ENCODE measurements at regions not wholly inside any gene's neighbourhood (a gene's known extent, or its start where the extent isn't known, plus 50 kb on each side); places are given as distances from the start of the nearest gene placed in this dataset.

DNA sequence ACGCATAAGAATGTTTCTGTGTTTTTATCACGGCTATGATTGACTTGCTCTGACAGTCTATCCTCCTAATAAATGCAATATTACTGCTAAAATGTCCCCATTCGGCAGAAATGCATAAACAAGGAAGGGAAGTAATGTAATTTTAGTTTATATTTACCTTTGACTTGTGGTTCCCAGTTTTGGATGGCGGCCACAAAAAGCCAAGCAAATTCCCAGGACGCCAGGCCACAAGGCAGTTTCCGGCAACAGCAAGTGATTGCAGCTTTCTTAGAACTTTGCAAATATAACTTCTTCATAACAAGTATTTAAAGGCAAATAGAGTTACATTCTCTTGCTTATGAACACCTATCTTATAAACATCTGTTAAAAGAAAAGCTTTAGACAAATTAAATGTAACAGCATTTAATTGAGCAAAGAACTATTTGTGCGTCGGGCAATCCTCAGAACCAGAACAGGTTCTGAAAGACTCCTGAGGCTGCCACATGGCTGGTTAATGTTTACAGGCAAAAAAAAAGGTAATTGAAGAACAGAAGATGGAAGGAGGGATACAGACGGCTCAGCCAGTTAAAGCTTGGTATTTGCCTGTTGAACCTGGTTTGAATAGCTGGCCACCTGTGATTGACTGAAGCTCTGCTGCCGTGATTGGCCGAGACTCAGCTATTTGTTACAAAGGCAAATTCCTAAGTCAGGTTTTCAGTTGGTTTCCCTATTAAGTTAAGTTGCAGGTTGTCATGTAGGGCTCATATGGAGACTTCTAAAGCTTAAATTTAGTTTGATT, 80.8 kb downstream of the C21orf91 start:
- H3K4me2 ChIP-seq = no peak overlapping the region
- H3K9me3 ChIP-seq (replicated peaks in 1 of 11) = peaks cover 0 to 5% (median 0%) of the 10 kb centered on the region in 11 experiments; a peak in 2 of 22 replicates
- H3K27me3 ChIP-seq = no peaks in the 10 kb centered on the region
- H3K27ac ChIP-seq = no peak overlapping the region
- no peak overlapping the region for H3K9ac ChIP-seq
- H3K4me1 ChIP-seq = no peaks in the 10 kb centered on the region
- H3K4me3 ChIP-seq = no peak overlapping the region
- no peaks in the 10 kb centered on the region for H4K20me1 ChIP-seq
- TF ChIP-seq Cebpa-rat (IDR thresholded peaks at IDR 0.05) = no peak
- no peaks in the 10 kb centered on the region for H3K36me3 ChIP-seq

- Histone ChIP-seq H3K27ac (no peak overlapping the region), H3K4me2 (no peak overlapping the region), H4K20me1 (no peaks in the 10 kb centered on the region), H3K4me3 (no peak overlapping the region), H3K27me3 (no peaks in the 10 kb centered on the region), H3K9me3 (replicated peaks in 1 of 11) (no peaks in the 10 kb centered on the region), H3K9ac (no peak overlapping the region), H3K36me3 (no peaks in the 10 kb centered on the region), H3K4me1 (peaks cover 0 to 1% (median 0%) of the 10 kb centered on the region in 10 experiments; a peak in 3 of 20 replicates)
- TF ChIP-seq Cebpa-rat (IDR thresholded peaks at IDR 0.05) = no peak
Measured at GRCh38 chr21:17736072-17736471, 83.1 kb downstream of the C21orf91 start.

- no peak overlapping the region for H3K9ac ChIP-seq
- no peak overlapping the region for H3K27ac ChIP-seq
- H3K4me2 ChIP-seq = no peak overlapping the region
- peaks cover 0 to 9% (median 0%) of the 10 kb centered on the region in 10 experiments; a peak in 6 of 20 replicates for H3K4me1 ChIP-seq
- TF ChIP-seq Cebpa-rat (IDR thresholded peaks at IDR 0.05) = peak in 3 of 11 experiments; percentile 39 to 65 (median 54); a peak in 4 of 22 replicates
- no peaks in the 10 kb centered on the region for H3K9me3 ChIP-seq (replicated peaks in 1 of 11)
- H3K27me3 ChIP-seq = no peaks in the 10 kb centered on the region
- no peak overlapping the region for H3K4me3 ChIP-seq
- no peaks in the 10 kb centered on the region for H3K36me3 ChIP-seq
- H4K20me1 ChIP-seq = no peaks in the 10 kb centered on the region
Measured at GRCh38 chr21:17733209-17733608, 85.9 kb downstream of the C21orf91 start.

GRCh38 chr21:17732306-17732705, 86.8 kb downstream of the C21orf91 start:
- H3K9ac ChIP-seq = no peak overlapping the region

GRCh38 chr21:17731554-17731953, 87.6 kb downstream of the C21orf91 start:
- Histone ChIP-seq H3K27ac (no peak overlapping the region), H3K27me3 (no peaks in the 10 kb centered on the region), H3K9me3 (replicated peaks in 1 of 11) (no peaks in the 10 kb centered on the region), H3K4me3 (no peak overlapping the region), H3K36me3 (no peaks in the 10 kb centered on the region), H3K9ac (no peak overlapping the region), H3K4me1 (peaks cover 0 to 9% (median 0%) of the 10 kb centered on the region in 10 experiments; a peak in 6 of 20 replicates), H4K20me1 (no peaks in the 10 kb centered on the region), H3K4me2 (no peak overlapping the region)
- TF ChIP-seq Cebpa-rat (IDR thresholded peaks at IDR 0.05) = no peak

More at GRCh38 chr21:17732306-17732705, 86.8 kb downstream of the C21orf91 start:
- H3K9me3 ChIP-seq (replicated peaks in 1 of 11) = no peaks in the 10 kb centered on the region
- no peak overlapping the region for H3K4me3 ChIP-seq
- no peak for TF ChIP-seq Cebpa-rat (IDR thresholded peaks at IDR 0.05)
- peaks cover 0 to 9% (median 0%) of the 10 kb centered on the region in 10 experiments; a peak in 6 of 20 replicates for H3K4me1 ChIP-seq
- H4K20me1 ChIP-seq = no peaks in the 10 kb centered on the region
- no peak overlapping the region for H3K27ac ChIP-seq
- H3K36me3 ChIP-seq = no peaks in the 10 kb centered on the region
- H3K4me2 ChIP-seq = no peak overlapping the region
- no peaks in the 10 kb centered on the region for H3K27me3 ChIP-seq

GRCh38 chr21:17730782-17731181, 88.4 kb downstream of the C21orf91 start:
- Histone ChIP-seq H3K9ac (no peak overlapping the region), H3K36me3 (no peaks in the 10 kb centered on the region), H3K4me1 (peaks cover 0 to 9% (median 0%) of the 10 kb centered on the region in 10 experiments; a peak in 6 of 20 replicates), H3K9me3 (replicated peaks in 1 of 11) (no peaks in the 10 kb centered on the region), H3K4me3 (no peak overlapping the region), H3K27me3 (no peaks in the 10 kb centered on the region), H3K27ac (no peak overlapping the region), H3K4me2 (peak overlapping the region in 3 of 11 experiments; percentile 14 to 20 (median 14); a peak in 1 of 22 replicates), H4K20me1 (no peaks in the 10 kb centered on the region)
- TF ChIP-seq Cebpa-rat (IDR thresholded peaks at IDR 0.05) = no peak

DNA sequence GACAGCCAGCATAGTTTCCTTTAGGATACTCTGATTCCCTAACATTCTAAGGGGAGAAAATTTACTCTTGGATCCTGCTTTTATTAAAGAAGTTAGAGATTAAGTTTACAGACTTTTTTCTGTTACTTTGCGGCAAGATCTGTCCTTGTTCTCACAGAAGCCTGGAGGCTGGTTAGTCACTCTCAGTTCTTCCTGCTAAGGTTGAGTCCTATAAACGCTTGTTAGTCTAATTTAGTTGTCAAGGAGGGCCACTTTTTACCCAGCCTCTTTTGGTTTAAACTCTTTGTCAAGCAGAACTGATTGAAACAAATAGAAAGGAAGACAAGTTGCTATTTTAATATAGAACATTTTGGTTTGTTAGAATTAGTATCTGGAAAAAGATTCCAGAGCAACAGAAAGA, 89.7 kb downstream of the C21orf91 start:
- Histone ChIP-seq H3K27me3 (no peaks in the 10 kb centered on the region), H3K4me3 (no peak overlapping the region), H4K20me1 (no peaks in the 10 kb centered on the region), H3K36me3 (no peaks in the 10 kb centered on the region), H3K4me2 (no peak overlapping the region), H3K4me1 (peaks cover 0 to 9% (median 0%) of the 10 kb centered on the region in 10 experiments; a peak in 6 of 20 replicates), H3K27ac (no peak overlapping the region), H3K9me3 (replicated peaks in 1 of 11) (peaks cover 0 to 4% (median 0%) of the 10 kb centered on the region in 11 experiments; a peak in 2 of 22 replicates), H3K9ac (no peak overlapping the region)
- TF ChIP-seq Cebpa-rat (IDR thresholded peaks at IDR 0.05) = no peak

GRCh38 chr21:17727361-17727760, 91.8 kb downstream of the C21orf91 start:
- Histone ChIP-seq H3K27ac (no peak overlapping the region), H3K9me3 (replicated peaks in 1 of 11) (peaks cover 0 to 9% (median 0%) of the 10 kb centered on the region in 11 experiments; a peak in 2 of 22 replicates), H4K20me1 (no peaks in the 10 kb centered on the region), H3K4me1 (peaks cover 0 to 9% (median 0%) of the 10 kb centered on the region in 10 experiments; a peak in 6 of 20 replicates), H3K36me3 (no peaks in the 10 kb centered on the region), H3K4me3 (no peak overlapping the region), H3K27me3 (no peaks in the 10 kb centered on the region), H3K9ac (no peak overlapping the region), H3K4me2 (no peak overlapping the region)
- TF ChIP-seq Cebpa-rat (IDR thresholded peaks at IDR 0.05) = no peak

DNA sequence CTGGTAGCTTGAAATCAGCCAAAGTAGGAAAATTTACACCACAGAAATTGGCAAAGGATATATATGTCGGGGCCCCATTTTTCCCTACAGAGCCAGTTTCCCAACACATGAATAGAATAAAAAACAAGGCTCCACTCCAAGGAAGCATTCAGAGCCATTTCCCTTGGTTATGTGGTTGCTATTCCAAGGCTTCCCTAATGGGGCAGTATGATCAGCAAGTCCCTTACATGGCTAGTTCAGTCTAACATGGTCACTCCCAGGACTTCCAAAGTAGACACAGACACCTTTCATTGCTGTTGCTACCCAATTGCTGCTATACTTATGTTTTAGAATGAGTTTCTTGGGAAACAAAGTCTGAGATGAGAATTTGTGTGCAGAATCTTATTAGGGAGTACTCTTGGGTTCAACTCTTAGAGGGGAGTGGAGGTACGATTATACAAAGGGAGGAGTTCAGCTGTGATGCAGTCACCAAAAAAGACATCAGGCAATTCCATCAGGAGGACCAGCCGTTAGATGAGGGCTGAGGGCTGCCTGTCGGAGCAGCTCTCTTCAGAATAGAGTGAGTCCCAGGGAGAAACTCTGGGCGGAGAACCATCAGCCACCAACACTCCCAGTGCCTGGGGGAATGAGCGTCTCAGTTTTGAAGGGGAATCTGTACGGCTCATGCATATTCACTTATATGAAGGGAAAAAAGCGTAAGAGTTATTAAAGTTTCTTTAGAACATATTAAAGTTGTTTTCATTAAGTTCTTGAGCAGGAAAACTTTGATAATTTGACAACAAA, 92.9 kb downstream of the C21orf91 start:
- Histone ChIP-seq H3K4me2 (no peak overlapping the region), H3K9ac (no peak overlapping the region), H3K4me3 (no peak overlapping the region), H3K27ac (no peak overlapping the region), H3K36me3 (no peaks in the 10 kb centered on the region), H3K27me3 (no peaks in the 10 kb centered on the region), H3K9me3 (replicated peaks in 1 of 11) (peaks cover 0 to 9% (median 2%) of the 10 kb centered on the region in 11 experiments; a peak in 9 of 22 replicates), H3K4me1 (peaks cover 0 to 9% (median 0%) of the 10 kb centered on the region in 10 experiments; a peak in 6 of 20 replicates), H4K20me1 (no peaks in the 10 kb centered on the region)
- TF ChIP-seq Cebpa-rat (IDR thresholded peaks at IDR 0.05) = no peak

Measured in BLaER1 treated with 17β-estradiol and CSF1 and Interleukin-3, amounts not matched to agents 10 nM and 100 nM (cell line).